ENCODE measurements at regions not wholly inside any gene's neighbourhood (a gene's known extent, or its start where the extent isn't known, plus 50 kb on each side); places are given as distances from the start of the nearest gene placed in this dataset.

- whole genome bisulfite sequencing, 5 donors = 84 to 92% (median 89%) methylated on average over 7 of the region's 7 CpGs
- TF ChIP-seq POLR2A (IDR thresholded peaks at IDR 0.05) = no peak
- TF ChIP-seq, protein P1, sequence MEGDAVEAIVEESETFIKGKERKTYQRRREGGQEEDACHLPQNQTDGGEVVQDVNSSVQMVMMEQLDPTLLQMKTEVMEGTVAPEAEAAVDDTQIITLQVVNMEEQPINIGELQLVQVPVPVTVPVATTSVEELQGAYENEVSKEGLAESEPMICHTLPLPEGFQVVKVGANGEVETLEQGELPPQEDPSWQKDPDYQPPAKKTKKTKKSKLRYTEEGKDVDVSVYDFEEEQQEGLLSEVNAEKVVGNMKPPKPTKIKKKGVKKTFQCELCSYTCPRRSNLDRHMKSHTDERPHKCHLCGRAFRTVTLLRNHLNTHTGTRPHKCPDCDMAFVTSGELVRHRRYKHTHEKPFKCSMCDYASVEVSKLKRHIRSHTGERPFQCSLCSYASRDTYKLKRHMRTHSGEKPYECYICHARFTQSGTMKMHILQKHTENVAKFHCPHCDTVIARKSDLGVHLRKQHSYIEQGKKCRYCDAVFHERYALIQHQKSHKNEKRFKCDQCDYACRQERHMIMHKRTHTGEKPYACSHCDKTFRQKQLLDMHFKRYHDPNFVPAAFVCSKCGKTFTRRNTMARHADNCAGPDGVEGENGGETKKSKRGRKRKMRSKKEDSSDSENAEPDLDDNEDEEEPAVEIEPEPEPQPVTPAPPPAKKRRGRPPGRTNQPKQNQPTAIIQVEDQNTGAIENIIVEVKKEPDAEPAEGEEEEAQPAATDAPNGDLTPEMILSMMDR (IDR thresholded peaks at IDR 0.05 in 8 of 11, conservative IDR thresholded peaks at IDR 0.05 in 3 of 11) = no peak
- TF ChIP-seq POLR2AphosphoS5 (IDR thresholded peaks at IDR 0.05) = no peak
- intact Hi-C loops (cut with DNase I; ENCODE audit: low total_unique reads) = no loop called here
- DNase-seq = no peak
- no peak overlapping the region for H3K27ac ChIP-seq
- no peak overlapping the region for H3K4me3 ChIP-seq
- H3K36me3 ChIP-seq = no peaks in the 10 kb centered on the region
- no peaks in the 10 kb centered on the region for H3K4me1 ChIP-seq
- peaks cover 0 to 6% (median 1%) of the 10 kb centered on the region in 8 donors for H3K9me3 ChIP-seq
- H3K27me3 ChIP-seq (replicated peaks in 1 of 7) = peaks cover 0 to 36% (median 0%) of the 10 kb centered on the region in 7 donors
Measured at GRCh38 chr13:26882731-26883130, 122.1 kb upstream of the GPR12 start.

DNA sequence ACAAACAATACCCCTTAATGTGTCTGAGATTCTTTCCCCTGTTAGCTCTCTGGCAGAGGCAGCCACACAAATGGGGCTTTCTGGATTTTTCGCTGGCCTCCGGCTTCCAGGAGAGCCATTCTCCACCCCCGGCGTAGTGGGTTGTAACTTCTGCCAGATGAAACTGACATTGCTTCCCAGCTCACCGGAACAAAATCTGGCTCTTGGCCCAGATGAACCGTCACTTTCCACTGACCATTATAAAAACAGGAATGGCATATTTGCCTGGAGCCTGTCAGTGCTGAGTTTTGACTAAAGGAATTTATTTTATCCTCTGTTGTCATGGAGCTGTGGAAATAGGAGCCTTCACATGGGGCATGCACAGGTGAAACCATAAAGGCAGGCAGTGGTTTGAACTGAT is 120.6 kb upstream of the GPR12 start:
- TF ChIP-seq, protein P1 (IDR thresholded peaks at IDR 0.05 in 8 of 11, conservative IDR thresholded peaks at IDR 0.05 in 3 of 11) = no peak
- TF ChIP-seq POLR2AphosphoS5 (IDR thresholded peaks at IDR 0.05) = no peak
- TF ChIP-seq POLR2A (IDR thresholded peaks at IDR 0.05) = no peak
- DNase-seq = no peak
- no peaks in the 10 kb centered on the region for H3K36me3 ChIP-seq
- H3K27me3 ChIP-seq (replicated peaks in 1 of 7) = peaks cover 0 to 26% (median 0%) of the 10 kb centered on the region in 7 donors
- intact Hi-C loops (cut with DNase I; ENCODE audit: low total_unique reads) = no loop called here
- 62 to 71% (median 67%) methylated on average over 6 of the region's 6 CpGs for WGBS, 5 donors
- no peak overlapping the region for H3K4me3 ChIP-seq
- H3K27ac ChIP-seq = no peak overlapping the region
- peaks cover 0 to 18% (median 8%) of the 10 kb centered on the region in 8 donors for H3K9me3 ChIP-seq
- H3K4me1 ChIP-seq = no peaks in the 10 kb centered on the region

DNA sequence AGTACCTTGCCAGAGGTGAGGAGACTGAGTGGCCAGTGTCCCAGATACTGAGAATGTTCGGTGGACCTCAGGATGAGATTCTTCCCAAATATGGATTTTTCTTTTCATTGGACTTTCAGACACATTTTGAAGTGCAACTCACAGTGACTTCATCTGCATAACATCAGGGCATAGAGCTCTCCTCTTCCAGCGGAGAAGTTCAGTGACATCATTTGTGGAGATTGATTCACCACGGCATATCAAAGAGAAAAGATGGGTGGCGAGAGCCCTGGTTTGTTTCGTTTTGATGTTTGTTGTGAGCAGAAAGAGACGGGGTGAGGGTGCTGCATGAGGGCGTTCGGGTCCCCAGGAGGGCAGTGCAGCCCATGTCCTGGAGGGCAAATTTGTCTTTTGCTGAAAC is 120.1 kb upstream of the GPR12 start:
- no peaks in the 10 kb centered on the region for H3K36me3 ChIP-seq
- no peaks in the 10 kb centered on the region for H3K4me1 ChIP-seq
- H3K27me3 ChIP-seq (replicated peaks in 1 of 7) = peaks cover 0 to 22% (median 0%) of the 10 kb centered on the region in 7 donors
- H3K9me3 ChIP-seq = peaks cover 0 to 22% (median 12%) of the 10 kb centered on the region in 8 donors
- TF ChIP-seq POLR2A (IDR thresholded peaks at IDR 0.05) (no peak), POLR2AphosphoS5 (IDR thresholded peaks at IDR 0.05) (no peak)
- TF ChIP-seq, protein P1 (IDR thresholded peaks at IDR 0.05 in 8 of 11, conservative IDR thresholded peaks at IDR 0.05 in 3 of 11) = no peak
- no peak overlapping the region for H3K4me3 ChIP-seq
- no peak overlapping the region for H3K27ac ChIP-seq
- 59 to 81% (median 70%) methylated on average over 8 of the region's 8 CpGs for WGBS, 5 donors
- intact Hi-C loops (cut with DNase I; ENCODE audit: low total_unique reads) = no loop called here
- DNase-seq = no peak

GRCh38 chr13:26878438-26878837 is 117.9 kb upstream of the GPR12 start:
- Histone ChIP-seq H3K4me1 (no peaks in the 10 kb centered on the region), H3K27me3 (replicated peaks in 1 of 7) (peaks cover 0 to 22% (median 5%) of the 10 kb centered on the region in 7 donors), H3K27ac (no peak overlapping the region), H3K9me3 (peaks cover 0 to 24% (median 15%) of the 10 kb centered on the region in 8 donors), H3K36me3 (no peaks in the 10 kb centered on the region), H3K4me3 (no peak overlapping the region)
- TF ChIP-seq POLR2AphosphoS5 (IDR thresholded peaks at IDR 0.05) (no peak), POLR2A (IDR thresholded peaks at IDR 0.05) (no peak)
- TF ChIP-seq, protein P1 (IDR thresholded peaks at IDR 0.05 in 8 of 11, conservative IDR thresholded peaks at IDR 0.05 in 3 of 11) = no peak
- WGBS, 5 donors = 0 to 87% (median 50%) methylated on average over 1 of the region's 1 CpG
- DNase-seq = no peak
- intact Hi-C loops (cut with DNase I; ENCODE audit: low total_unique reads) = no loop called here
